Lower leg skin (tissue), 4 donors: ENCODE measurements at regions not wholly inside any gene's neighbourhood (a gene's known extent, or its start where the extent isn't known, plus 50 kb on each side); places are given as distances from the start of the nearest gene placed in this dataset.

ENCODE experiments used
- DNase-seq, 2 donors: peaks; one replicate each; pipeline ENCODE4 v3.0.0-alpha.2; 2019; ENCODE audit warnings: low spot score in 2 of 2
- H3K4me3 ChIP-seq: fragments of 200-600 bp; sonication (generic); 2 replicates; pipeline ENCODE4 v1.5.1; 2017; ENCODE audit warnings: mild to moderate bottlenecking, low read depth; ENCODE audit not compliant: poor library complexity, severe bottlenecking
- CTCF ChIP-seq, 3 donors: fragments of 450-650 bp; IDR thresholded peaks; one replicate each; pipeline ENCODE4 v1.5.1; 2016; ENCODE audit warnings: antibody characterized with exemption in 3 of 3, mild to moderate bottlenecking in 3 of 3, moderate library complexity in 2 of 3
- POLR2A ChIP-seq, 2 donors: fragments of 450-650 bp; IDR thresholded peaks; one replicate each; pipeline ENCODE4 v1.6.1; 2016 to 2017; ENCODE audit warnings: antibody characterized with exemption in 2 of 2, mild to moderate bottlenecking in 1 of 2, moderate library complexity in 1 of 2
- WGBS, 2 donors: methylation state at CpG; one replicate each; pipeline ENCODE4 v1.1.5; 2018; 5-methylcytosine and 5-hydroxymethylcytosine counted together
- intact Hi-C: fragments of 100-400 bp; cut with DNase I; formaldehyde crosslinking; loops from one replicate; pipeline ENCODE4 v1.15.0; 2023; ENCODE audit warnings: low total_unique reads

GRCh38 chr4:62591756-62592155, 1391.6 kb downstream of the ADGRL3 start:
- 80 to 91% methylated on average over 2 of the region's 2 CpGs for WGBS, 2 donors
- intact Hi-C loops: no loop called here
- no peak for DNase-seq
- no peak overlapping the region for H3K4me3 ChIP-seq
- TF ChIP-seq CTCF (IDR thresholded peaks at IDR 0.05): no peak
- no peak for TF ChIP-seq POLR2A (IDR thresholded peaks at IDR 0.05)

- 86 to 100% methylated on average over 1 of the region's 1 CpG for WGBS, 2 donors
- intact Hi-C loops: no loop called here
- TF ChIP-seq CTCF (IDR thresholded peaks at IDR 0.05): no peak
- no peak for TF ChIP-seq POLR2A (IDR thresholded peaks at IDR 0.05)
- H3K4me3 ChIP-seq: no peak overlapping the region
- DNase-seq: no peak
Measured at GRCh38 chr4:62588671-62589070, 1388.5 kb downstream of the ADGRL3 start.

GRCh38 chr4:62571494-62571893, 1371.4 kb downstream of the ADGRL3 start:
- TF ChIP-seq CTCF (IDR thresholded peaks at IDR 0.05): no peak
- no peak for TF ChIP-seq POLR2A (IDR thresholded peaks at IDR 0.05)
- intact Hi-C loops: no loop called here
- DNase-seq: no peak

GRCh38 chr4:62560858-62561257, 1360.7 kb downstream of the ADGRL3 start:
- H3K4me3 ChIP-seq: no peak overlapping the region
- intact Hi-C loops: no loop called here
- TF ChIP-seq POLR2A (IDR thresholded peaks at IDR 0.05) (no peak), CTCF (IDR thresholded peaks at IDR 0.05) (no peak)
- no peak for DNase-seq

More at GRCh38 chr4:62571494-62571893, 1371.4 kb downstream of the ADGRL3 start:
- H3K4me3 ChIP-seq: no peak overlapping the region
- WGBS, 2 donors: 76 to 94% methylated on average over 4 of the region's 4 CpGs

GRCh38 chr4:62550121-62550520, 1350.0 kb downstream of the ADGRL3 start:
- DNase-seq: no peak
- no peak overlapping the region for H3K4me3 ChIP-seq
- WGBS, 2 donors: 75 to 80% methylated on average over 2 of the region's 2 CpGs
- no peak for TF ChIP-seq CTCF (IDR thresholded peaks at IDR 0.05)
- no peak for TF ChIP-seq POLR2A (IDR thresholded peaks at IDR 0.05)
- intact Hi-C loops: no loop called here

- 50 to 80% methylated on average over 1 of the region's 1 CpG for WGBS, 2 donors
Measured at GRCh38 chr4:62549601-62550000, 1349.5 kb downstream of the ADGRL3 start.

More at GRCh38 chr4:62549601-62550000, 1349.5 kb downstream of the ADGRL3 start:
- intact Hi-C loops: no loop called here
- TF ChIP-seq CTCF (IDR thresholded peaks at IDR 0.05) (no peak), POLR2A (IDR thresholded peaks at IDR 0.05) (no peak)
- no peak for DNase-seq
- H3K4me3 ChIP-seq: no peak overlapping the region
